HG03097 (cell line): ENCODE measurements at regions not wholly inside any gene's neighbourhood (a gene's known extent, or its start where the extent isn't known, plus 50 kb on each side); places are given as distances from the start of the nearest gene placed in this dataset.

ENCODE experiments used
- ATAC-seq: cut with Tn5 transposase; IDR thresholded peaks from one replicate; pipeline ENCODE4 v1.9.1; 2021; ENCODE audit not compliant: unreplicated experiment, low FRiP score

DNA sequence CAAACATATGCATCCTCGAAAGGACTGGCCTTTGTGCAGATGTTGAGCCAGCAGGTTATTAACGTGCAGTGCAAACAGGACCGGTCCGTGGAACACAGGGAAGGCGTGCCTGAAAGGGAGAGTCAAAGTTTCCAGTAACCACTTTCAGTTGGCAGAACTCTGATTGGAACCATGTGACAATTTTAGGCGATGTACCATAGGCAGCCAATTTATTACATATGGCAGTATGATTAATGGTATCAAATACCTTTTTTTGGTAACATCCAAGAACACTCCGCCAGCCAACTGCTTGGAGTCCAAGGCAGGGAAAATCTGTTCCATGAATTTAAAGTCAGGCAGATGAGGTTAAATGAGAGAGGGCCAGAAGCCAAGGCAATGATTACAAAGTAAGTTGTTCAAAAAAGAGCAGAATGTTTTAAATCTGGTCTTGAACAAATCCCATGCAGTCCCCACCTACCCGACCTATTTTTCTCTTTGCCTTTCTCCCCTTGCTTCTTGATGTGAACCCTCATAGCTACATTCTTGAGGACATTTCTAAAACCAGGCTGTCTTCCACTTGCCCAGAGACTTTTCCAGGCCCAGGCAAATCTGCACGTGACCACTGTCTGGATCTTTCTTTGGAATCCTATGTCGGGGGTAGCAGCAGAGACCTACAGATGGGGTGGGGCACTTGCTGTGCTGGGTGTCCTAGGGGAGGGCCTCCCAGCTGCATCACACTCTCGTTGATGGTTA, 351.7 kb downstream of the HRH4 start:
- no peak for ATAC-seq

DNA sequence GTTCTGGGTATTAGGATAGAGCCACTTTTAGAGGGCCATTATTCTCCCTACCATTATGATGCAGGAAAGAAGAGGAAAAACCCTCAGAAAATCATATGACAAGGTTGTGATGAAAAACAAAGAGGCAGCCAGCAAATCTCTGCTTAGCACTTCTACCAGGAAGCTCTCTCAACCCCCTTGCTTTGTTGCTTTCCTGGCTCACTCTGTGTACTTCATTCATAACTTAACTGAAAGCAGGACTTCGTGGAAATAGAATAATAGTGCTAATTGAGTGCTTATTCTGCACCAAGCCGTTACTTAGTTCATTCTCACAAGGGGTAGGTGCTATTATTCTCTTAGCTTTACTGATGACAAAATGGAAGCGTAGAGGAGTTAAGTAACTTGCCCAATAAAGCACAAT, 354.1 kb downstream of the HRH4 start:
- ATAC-seq, result no peak

DNA sequence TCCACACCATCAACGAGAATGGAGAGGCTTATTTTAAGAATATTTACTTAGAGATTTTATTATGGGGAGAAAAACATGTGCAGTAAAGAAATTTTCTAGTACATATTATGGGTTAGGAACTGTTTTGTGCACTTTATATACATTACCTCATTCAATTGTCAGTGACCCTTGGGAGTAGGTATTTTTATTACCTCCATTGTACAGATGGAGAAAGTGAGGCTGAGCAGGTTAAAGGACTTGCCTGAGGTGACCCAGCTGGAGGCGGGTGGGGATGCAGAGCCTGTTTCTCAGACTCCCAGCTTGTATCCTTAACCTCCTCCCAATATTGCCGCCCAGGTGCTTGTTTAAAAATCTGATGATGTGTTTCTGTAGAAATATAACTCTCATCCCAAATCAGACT, 356.7 kb downstream of the HRH4 start:
- ATAC-seq, result no peak

DNA sequence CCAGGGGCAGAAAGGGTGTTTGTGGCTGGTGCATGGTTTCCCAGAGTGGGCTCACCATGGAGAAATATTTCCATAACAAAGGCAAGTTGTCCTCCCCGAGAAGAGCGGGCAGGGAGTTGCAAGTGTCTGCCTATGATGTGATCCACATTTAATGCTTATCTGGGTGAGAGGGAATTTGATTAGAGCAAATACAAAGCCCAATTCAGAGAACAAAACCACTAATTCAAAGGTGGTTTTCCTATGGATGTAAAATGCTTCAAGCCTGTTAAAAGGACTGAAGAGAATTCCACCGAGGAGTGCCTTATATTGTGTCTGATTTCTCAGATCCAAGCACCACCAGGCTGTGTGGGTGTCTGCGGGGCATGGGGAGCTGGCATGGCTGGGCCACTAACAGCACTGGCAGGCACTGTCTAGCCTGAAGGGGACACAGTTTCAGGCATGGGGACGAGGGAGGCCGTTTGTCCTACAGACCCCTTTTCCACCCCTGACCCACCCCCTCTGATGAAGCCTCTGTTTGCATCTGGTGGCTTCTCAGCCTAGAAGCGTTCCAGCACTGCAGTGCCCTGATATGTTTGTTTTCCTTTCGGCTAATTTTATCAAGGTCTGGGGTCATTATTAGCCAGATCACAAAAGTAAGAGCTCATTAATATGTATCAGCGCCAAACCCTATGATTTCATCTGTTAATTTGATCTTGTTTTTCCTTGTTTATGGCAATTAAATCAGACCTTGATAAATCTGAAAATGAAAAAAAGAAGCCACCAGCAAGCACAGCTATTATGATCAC, 357.3 kb downstream of the HRH4 start:
- ATAC-seq, result no peak

DNA sequence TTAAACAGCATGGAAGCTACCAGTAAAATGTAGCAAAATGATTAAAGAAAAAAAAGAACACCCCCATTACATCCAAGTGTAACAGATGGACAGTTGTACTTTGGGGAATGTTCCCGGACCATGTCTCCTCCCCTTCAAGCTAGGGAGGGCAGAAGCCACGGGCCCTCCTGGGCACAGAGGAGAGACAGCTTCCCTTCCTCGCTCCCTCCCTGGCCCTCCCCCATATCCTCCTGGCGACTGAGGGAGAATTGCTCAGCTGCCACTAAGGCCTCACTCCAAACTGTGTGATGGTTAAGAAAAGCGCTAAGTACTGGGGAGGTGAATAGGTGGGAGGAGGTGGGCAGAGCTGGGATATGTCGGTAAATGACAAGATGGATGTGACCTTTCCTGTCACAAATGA, 358.0 kb downstream of the HRH4 start:
- ATAC-seq, result no peak

DNA sequence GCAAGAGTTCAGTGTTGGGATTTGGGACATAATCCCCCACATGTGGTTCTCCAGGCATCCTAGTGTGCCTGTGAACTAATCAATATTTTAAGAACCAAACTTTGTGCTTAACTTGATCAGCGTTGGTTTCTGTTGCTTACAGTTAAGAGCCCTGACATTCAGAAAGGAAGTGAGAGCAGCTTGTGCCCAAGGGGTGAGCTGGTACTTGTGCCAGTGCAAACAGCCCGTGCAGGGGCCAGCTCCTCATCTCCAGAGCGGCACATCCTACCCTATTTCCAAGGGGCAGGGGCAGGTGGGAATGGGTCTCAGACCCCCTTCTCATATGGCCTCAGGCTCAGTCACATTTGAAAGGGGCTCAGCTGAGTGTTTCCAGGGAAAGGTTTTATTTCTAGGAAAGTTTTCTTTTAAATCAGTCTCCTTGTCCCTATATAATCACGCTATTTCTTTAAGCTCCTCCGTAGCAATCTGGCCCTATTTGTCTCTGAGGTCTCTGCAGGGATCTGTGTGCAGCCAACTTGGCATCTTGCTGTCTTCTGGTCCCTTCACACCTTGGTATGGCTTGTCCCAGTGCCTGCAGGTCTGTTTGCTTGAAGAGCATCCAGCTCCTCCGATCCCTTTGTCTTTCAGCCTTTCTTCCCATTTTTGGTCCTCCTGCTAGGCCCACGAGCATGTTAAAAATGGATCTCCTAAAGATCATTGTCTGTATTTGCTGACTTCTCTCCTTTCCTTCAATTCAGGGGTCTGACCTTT, 358.9 kb downstream of the HRH4 start:
- no peak for ATAC-seq

DNA sequence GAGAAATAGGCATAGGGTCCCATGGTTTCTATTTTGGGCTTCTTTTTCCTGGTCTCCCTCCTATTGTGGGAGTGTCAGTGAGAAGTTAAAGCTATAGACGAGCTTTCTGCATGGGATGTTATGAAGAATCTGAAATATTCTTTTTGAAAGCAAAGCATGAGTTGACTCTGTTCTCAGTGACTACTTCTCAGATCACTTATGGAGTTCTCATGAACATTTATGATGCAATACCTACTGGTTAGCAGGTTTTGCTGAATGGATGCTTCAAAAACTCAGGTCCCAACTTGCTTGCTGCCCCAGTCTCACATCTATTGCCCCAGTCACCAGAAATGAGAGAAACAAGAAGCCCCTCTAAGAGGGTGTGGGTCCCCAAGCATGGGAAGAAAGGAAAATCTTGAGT, 365.0 kb downstream of the HRH4 start:
- no peak for ATAC-seq

DNA sequence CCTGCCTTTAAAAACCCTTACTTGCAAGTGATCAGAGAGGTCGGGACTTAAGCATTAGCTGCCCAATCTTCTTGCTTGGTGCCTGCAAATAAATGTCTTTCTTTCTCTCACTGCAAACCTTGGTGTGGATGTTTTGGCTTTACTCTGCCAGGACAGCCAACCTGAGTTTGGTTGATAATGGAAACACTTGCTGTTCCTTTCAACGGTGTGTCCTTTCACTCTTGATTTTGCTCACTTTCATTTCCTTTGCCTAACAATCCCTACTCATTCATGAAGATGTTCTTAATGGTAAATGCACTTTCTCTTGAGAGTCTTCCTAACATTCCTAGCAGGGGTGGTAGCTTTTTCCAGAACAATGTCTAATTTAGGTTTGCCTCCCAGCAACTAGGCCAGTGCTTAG, 366.2 kb downstream of the HRH4 start:
- ATAC-seq, result no peak

DNA sequence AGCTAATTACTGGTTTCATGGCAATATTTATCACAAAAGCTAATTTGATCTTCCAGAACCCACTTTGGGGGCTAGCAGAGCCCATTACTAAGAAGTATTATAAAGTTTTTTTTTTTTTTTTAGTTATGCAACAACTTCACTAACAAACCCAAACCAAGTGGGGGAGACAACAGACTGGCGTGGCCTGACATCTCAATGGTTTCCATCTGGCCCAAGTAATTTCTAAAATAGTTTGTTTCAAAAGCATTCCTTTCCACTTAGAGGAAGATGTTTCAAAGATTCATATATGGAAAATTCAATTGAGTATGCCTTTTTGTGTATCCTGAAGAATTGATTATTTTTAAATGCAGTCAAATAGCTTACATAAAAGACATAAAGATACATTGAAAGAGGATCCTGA, 367.1 kb downstream of the HRH4 start:
- no peak for ATAC-seq

DNA sequence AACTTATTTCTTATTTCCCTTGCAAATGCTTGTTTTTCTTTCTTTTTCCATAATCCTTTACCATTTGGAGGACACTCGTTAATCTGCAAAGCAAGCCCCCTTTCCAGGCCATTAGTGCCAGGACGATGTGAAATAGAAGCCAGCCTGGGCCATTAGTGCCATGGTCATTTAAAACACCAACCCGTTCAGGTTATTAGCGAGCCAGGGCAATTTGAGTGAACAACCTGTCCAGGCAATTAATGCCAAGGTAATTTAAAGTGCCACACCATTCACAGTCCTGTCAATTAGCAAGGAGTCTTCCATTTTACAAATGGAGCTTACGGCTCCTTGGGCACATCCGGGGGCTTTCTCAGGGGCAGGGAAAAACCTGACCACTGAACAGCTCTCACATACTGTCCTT, 370.6 kb downstream of the HRH4 start:
- ATAC-seq, result no peak

DNA sequence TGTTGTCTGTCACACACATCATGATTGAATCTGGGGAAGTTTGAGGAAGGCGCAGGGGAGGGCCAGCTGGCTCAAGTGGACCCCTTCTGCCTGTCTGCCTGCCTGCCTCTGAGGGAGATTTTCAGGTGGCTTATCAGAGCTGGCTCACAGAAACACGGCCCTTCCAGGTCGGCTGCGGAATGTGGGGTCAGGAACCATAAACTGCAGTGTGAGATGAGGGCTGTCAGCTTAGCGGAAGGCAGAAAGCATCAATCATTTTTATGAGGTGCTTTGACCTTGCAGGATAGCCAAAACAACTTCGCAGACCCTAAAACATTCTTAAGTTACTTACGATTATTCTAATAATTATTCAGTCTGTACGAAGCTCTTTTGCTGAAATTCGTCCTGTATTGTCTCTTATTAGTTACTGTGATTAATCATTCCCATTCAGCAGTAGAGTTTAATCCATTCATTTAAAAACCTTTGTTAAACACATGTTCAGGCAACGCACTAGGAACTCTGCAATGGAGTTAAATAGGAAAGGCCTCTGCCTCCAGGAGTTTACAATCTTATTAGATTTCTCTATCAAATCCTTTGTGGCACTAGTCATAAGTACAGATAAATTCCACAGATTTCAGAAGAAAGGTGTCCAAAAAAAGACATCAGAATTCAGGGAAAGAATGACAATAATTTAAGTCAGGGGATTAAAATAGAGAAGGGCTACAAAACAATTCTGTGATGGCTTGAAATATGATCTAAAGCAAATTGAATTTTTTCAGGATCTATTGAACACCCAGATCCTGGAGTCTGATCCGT, 371.6 kb downstream of the HRH4 start:
- no peak for ATAC-seq

DNA sequence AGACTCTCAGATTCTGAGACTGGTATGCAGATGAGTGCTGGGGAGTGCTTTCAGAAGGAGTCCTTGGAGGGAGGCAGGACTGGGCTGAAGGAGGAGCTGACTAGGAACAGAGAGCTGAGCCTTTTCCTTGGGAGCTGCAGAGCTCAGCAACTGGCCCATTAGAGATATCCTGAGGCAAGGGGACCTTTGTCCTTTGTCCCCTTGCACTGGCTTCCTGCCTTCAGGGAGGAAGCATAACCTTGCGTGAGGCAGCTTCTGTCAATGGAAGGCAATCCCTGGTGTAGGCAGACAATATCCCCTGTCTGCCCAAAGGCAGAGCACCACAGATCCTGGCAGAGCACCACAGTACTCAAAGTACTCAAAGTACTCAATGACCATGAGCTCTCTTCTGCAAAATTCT, 375.3 kb downstream of the HRH4 start:
- ATAC-seq, result no peak

DNA sequence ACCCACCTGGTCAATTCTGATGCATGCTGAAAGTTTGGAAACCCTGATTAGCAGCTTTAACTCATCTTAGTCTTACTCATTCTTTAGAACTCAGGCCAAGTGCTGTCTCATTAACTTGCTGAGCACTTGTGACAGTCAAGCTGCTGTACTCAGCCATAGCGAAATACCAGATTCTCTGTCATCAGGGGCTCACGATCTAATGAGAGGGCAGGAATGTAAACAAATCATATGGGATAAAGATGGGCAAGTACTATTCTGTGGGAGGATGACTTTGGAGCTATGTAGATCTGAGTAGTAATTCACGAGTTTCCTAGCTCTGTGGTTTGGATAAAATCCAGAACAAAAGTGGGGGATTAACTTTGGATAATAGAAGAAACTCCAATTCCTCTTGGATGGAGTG, 376.6 kb downstream of the HRH4 start:
- no peak for ATAC-seq

DNA sequence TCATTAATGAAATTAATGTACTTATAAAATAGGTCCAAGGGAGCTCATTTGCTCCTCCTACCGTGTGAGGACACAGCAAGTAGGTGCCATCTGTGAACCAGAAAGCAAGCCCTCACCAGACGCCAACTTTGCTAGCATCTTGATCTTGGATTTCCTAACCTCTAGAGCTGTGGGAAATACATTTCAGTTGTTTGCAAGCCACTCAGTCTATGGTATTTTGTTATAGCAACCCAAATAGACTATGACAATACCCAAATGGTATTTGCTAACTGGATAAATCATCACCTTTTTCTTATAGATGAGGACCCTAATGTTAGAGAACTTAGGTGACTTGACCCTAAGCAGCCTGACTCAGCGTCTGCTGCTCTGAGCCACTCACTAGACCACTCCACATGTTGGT, 379.6 kb downstream of the HRH4 start:
- ATAC-seq, result no peak

DNA sequence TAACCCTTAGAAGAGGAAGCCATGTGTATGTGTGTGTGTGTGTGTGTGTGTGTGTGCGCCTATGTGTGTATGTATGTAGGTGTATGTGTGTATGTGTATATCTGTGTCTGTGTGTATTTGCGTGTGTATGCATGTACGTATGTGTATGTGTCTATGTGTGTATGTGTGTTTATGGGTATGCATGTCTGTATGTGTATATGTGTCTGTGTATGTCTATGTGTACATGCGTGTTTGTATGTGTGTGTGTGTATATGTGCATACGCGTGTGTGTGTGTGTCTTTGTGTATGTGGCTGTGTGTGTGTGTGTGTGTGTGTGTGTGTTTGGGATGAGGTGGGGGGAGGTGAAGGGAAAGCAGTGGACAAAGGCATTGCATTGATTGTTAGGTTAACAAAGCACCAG, 380.2 kb downstream of the HRH4 start:
- ATAC-seq, result no peak

DNA sequence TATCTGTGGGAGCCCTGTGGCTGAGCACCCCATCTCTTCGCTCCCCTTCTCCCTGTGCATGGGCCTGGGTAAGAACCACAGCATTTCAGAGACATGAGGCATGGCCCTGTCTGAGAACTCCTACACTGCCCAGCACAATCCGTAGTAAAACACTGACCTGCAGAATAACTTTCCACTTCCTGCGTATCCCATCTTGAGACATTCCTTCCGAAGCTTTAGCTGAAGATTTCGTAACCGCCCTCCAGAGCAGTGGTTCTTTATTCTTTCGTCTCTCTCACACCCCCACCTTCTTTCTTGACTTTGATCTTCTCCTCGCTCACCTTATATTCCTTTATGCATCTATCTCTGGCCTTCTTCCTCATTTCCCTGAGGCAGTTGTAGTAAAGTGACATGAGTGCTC, 381.1 kb downstream of the HRH4 start:
- ATAC-seq, result no peak

DNA sequence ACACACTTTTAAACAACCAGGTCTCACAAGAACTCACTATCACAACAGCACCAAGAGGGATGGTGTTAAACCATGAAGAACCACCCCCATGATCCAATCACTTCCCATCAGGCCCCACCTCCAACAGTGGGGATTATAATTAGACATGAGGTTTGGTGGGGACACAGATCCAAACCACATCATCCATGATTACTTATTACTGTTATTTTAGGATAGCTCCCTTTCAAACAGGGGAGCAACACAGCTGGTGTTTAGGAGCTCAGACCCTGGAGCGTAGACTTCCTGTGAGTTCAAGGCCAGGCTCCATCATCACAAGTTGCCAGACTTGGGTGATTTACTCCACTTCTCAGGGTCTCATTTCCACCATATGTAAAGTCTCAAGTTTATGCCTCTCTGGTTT, 382.7 kb downstream of the HRH4 start:
- ATAC-seq, result no peak

DNA sequence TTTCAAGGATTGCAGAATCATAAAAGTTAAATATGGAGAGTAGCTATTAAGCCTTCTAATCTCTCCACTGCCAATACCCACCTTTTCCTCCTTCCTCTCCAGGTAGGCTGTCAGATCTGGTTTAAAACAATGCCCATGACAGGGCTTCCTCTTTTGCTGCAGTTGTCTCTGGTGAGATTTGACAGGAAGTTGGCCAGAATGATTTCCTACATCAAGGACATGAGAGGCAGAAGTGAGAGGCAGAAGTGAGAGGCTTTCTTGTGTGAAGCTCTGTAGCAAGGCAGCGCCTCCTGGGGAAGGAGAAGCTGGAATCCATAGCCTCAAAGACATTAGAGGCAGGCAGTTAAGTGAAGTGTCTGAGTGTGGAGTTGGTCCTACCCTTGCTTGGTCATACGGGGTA, 385.7 kb downstream of the HRH4 start:
- ATAC-seq, result no peak

DNA sequence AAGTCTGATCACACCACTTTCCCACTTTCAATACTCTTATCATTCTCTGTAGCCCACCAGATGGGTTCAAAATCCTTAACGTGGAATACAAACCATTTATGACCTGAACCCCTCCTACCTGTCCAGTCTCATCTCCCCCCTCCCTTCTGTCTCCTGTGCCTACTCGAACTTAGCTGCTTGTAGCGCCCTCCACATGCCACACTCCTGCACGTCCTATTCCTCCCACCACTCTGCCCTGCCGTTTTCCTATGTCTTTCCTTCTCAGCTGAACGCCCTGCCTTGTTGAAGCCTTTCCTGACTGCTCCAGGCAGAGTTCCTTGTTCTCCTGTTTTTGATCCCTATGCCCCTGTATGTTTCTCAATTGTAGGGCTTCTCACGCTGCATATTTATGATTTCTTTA, 390.1 kb downstream of the HRH4 start:
- no peak for ATAC-seq

DNA sequence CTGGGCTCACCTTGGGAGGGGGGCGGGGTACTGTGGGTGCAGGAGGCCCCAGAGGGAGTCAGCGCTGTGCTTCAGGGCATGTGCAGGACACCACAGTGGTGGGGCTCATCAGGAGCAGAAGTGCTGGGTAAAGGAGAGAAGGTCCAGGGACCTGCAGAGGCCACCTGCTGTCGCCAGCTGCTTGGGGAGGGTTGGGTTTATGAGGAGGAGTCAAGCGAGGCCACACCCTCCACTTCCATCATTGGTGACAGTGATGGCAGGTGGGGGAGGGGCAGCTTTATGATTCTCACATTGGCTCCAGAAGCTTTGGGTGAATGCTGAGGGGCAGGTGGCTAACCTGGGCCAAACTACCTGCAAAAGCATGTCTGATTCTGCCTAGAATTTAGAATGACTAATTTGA, 392.6 kb downstream of the HRH4 start:
- ATAC-seq, result no peak
